ENCODE measurements at regions not wholly inside any gene's neighbourhood (a gene's known extent, or its start where the extent isn't known, plus 50 kb on each side); places are given as distances from the start of the nearest gene placed in this dataset.
"Not testable (repeated sequence)": the region's sequence is repeated elsewhere in the genome, so short reads cannot be mapped to it uniquely, and the experiment has no call there.

- H3K4me3 ChIP-seq (ENCODE audit: low read length): no peak overlapping the region
- DNase-seq (ENCODE audit: low read depth, low spot score): no peak
Observed at GRCh38 chr4:167784826-167785225, 307.5 kb upstream of the ANXA10 start.

GRCh38 chr4:167785523-167785922 is 306.8 kb upstream of the ANXA10 start:
- DNase-seq (ENCODE audit: low read depth, low spot score): no peak
- H3K4me3 ChIP-seq (ENCODE audit: low read length): no peak overlapping the region

GRCh38 chr4:167786504-167786903 is 305.8 kb upstream of the ANXA10 start:
- DNase-seq (ENCODE audit: low read depth, low spot score): no peak
- H3K4me3 ChIP-seq (ENCODE audit: low read length): no peak overlapping the region

GRCh38 chr4:167787231-167787630 is 305.1 kb upstream of the ANXA10 start:
- DNase-seq (ENCODE audit: low read depth, low spot score): no peak
- H3K4me3 ChIP-seq (ENCODE audit: low read length): no peak overlapping the region

GRCh38 chr4:167802463-167803212 is 289.7 kb upstream of the ANXA10 start:
- H3K4me3 ChIP-seq (ENCODE audit: low read length): no peak overlapping the region
- DNase-seq (ENCODE audit: low read depth, low spot score): no peak

- DNase-seq (ENCODE audit: low read depth, low spot score): no peak
- no peak overlapping the region for H3K4me3 ChIP-seq (ENCODE audit: low read length)
Observed at GRCh38 chr4:167811958-167812357, 280.4 kb upstream of the ANXA10 start.

- no peak for DNase-seq (ENCODE audit: low read depth, low spot score)
- no peak overlapping the region for H3K4me3 ChIP-seq (ENCODE audit: low read length)
Observed at GRCh38 chr4:167826281-167826680, 266.1 kb upstream of the ANXA10 start.

- H3K4me3 ChIP-seq (ENCODE audit: low read length): no peak overlapping the region
- DNase-seq (ENCODE audit: low read depth, low spot score): no peak
Observed at GRCh38 chr4:167831855-167832254, 260.5 kb upstream of the ANXA10 start.

GRCh38 chr4:167838686-167839085 is 253.7 kb upstream of the ANXA10 start:
- no peak for DNase-seq (ENCODE audit: low read depth, low spot score)
- H3K4me3 ChIP-seq (ENCODE audit: low read length): no peak overlapping the region

GRCh38 chr4:167842487-167842886 is 249.8 kb upstream of the ANXA10 start:
- DNase-seq (ENCODE audit: low read depth, low spot score): no peak
- no peak overlapping the region for H3K4me3 ChIP-seq (ENCODE audit: low read length)

- no peak for DNase-seq (ENCODE audit: low read depth, low spot score)
- no peak overlapping the region for H3K4me3 ChIP-seq (ENCODE audit: low read length)
Observed at GRCh38 chr4:167854881-167855280, 237.5 kb upstream of the ANXA10 start.

GRCh38 chr4:167858127-167858526 is 234.2 kb upstream of the ANXA10 start:
- DNase-seq (ENCODE audit: low read depth, low spot score); H3K4me3 ChIP-seq (ENCODE audit: low read length): not testable (repeated sequence)

GRCh38 chr4:167867191-167867590 is 225.1 kb upstream of the ANXA10 start:
- no peak overlapping the region for H3K4me3 ChIP-seq (ENCODE audit: low read length)
- no peak for DNase-seq (ENCODE audit: low read depth, low spot score)

GRCh38 chr4:167868163-167868562 is 224.2 kb upstream of the ANXA10 start:
- no peak overlapping the region for H3K4me3 ChIP-seq (ENCODE audit: low read length)
- no peak for DNase-seq (ENCODE audit: low read depth, low spot score)

- no peak for DNase-seq (ENCODE audit: low read depth, low spot score)
- no peak overlapping the region for H3K4me3 ChIP-seq (ENCODE audit: low read length)
Observed at GRCh38 chr4:167873496-167873895, 218.8 kb upstream of the ANXA10 start.

- not testable (repeated sequence) for H3K4me3 ChIP-seq (ENCODE audit: low read length); DNase-seq (ENCODE audit: low read depth, low spot score)
Observed at GRCh38 chr4:167876091-167876490, 216.2 kb upstream of the ANXA10 start.

GRCh38 chr4:167877826-167878225 is 214.5 kb upstream of the ANXA10 start:
- not testable (repeated sequence) for H3K4me3 ChIP-seq (ENCODE audit: low read length); DNase-seq (ENCODE audit: low read depth, low spot score)

- no peak for DNase-seq (ENCODE audit: low read depth, low spot score)
- H3K4me3 ChIP-seq (ENCODE audit: low read length): no peak overlapping the region
Observed at GRCh38 chr4:167883266-167883665, 209.1 kb upstream of the ANXA10 start.

GRCh38 chr4:167885071-167885470 is 207.3 kb upstream of the ANXA10 start:
- no peak for DNase-seq (ENCODE audit: low read depth, low spot score)
- no peak overlapping the region for H3K4me3 ChIP-seq (ENCODE audit: low read length)

GRCh38 chr4:167885872-167886271 is 206.5 kb upstream of the ANXA10 start:
- no peak for DNase-seq (ENCODE audit: low read depth, low spot score)
- no peak overlapping the region for H3K4me3 ChIP-seq (ENCODE audit: low read length)

- H3K4me3 ChIP-seq (ENCODE audit: low read length): no peak overlapping the region
- no peak for DNase-seq (ENCODE audit: low read depth, low spot score)
Observed at GRCh38 chr4:167887726-167888125, 204.6 kb upstream of the ANXA10 start.
